Keratinocyte (primary cell): ENCODE measurements at regions not wholly inside any gene's neighbourhood (a gene's known extent, or its start where the extent isn't known, plus 50 kb on each side); places are given as distances from the start of the nearest gene placed in this dataset.

Experiments
- EZH2 ChIP-seq: IDR thresholded peaks from one replicate; pipeline ENCODE4 v1.6.1; 2012; ENCODE audit warnings: inconsistent platforms, mild to moderate bottlenecking, low read length, moderate library complexity
- TF ChIP-seq, protein P1 (sequence below), 3 experiments: IDR thresholded peaks in 1 of 3; conservative IDR thresholded peaks in 1 of 3; optimal IDR thresholded peaks in 1 of 3; 2 replicates in 2 of 3; 3 replicates in 1 of 3; pipeline versions ENCODE3 to v1.5.1; 2011; ENCODE audit warnings: low read length in 3 of 3, mild to moderate bottlenecking in 3 of 3, moderate library complexity in 2 of 3, control low read depth in 1 of 3, inconsistent platforms in 1 of 3; ENCODE audit not compliant: insufficient read depth in 2 of 3; ENCODE audit errors: extremely low read depth in 1 of 3

DNA sequence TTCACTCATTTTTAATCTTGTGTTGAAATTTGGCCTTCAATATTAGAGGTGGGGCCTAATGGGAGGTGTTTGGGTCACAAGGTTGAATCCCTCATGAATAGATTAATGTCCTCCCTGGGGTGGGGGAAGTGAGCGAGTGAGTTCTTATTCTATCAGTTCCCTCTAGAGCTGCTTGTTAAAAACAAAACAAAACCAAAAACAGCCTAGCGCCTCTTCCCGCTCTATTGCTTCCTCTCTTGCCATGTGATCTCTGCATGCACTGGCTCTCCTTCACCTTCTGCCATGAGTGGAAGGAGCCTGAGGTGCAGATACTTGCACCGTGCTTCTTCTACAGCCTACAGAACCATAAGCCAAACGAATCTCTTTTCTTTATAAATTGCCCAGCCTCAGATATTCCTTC is 89.6 kb upstream of the SLC35F1 start:
- TF ChIP-seq, protein P1, sequence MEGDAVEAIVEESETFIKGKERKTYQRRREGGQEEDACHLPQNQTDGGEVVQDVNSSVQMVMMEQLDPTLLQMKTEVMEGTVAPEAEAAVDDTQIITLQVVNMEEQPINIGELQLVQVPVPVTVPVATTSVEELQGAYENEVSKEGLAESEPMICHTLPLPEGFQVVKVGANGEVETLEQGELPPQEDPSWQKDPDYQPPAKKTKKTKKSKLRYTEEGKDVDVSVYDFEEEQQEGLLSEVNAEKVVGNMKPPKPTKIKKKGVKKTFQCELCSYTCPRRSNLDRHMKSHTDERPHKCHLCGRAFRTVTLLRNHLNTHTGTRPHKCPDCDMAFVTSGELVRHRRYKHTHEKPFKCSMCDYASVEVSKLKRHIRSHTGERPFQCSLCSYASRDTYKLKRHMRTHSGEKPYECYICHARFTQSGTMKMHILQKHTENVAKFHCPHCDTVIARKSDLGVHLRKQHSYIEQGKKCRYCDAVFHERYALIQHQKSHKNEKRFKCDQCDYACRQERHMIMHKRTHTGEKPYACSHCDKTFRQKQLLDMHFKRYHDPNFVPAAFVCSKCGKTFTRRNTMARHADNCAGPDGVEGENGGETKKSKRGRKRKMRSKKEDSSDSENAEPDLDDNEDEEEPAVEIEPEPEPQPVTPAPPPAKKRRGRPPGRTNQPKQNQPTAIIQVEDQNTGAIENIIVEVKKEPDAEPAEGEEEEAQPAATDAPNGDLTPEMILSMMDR (optimal IDR thresholded peaks at IDR 0.05 in 1 of 3, IDR thresholded peaks at IDR 0.05 in 1 of 3, conservative IDR thresholded peaks at IDR 0.05 in 1 of 3; ENCODE audit: extremely low read depth in 1 of 3, insufficient read depth in 2 of 3, low read length in 3 of 3): no peak
- no peak for TF ChIP-seq EZH2
